SH-SY5Y (cell line): ENCODE measurements at regions not wholly inside any gene's neighbourhood (a gene's known extent, or its start where the extent isn't known, plus 50 kb on each side); places are given as distances from the start of the nearest gene placed in this dataset.

Experiments
- GATA2 ChIP-seq: IDR thresholded peaks from 2 replicates; pipeline ENCODE4 v1.6.1; 2011; ENCODE audit warnings: mild to moderate bottlenecking, low read depth, low read length
- GATA3 ChIP-seq: IDR thresholded peaks from 2 replicates; pipeline ENCODE4 v1.6.1; 2011; ENCODE audit warnings: low read depth, mild to moderate bottlenecking, low read length, moderate library complexity

DNA sequence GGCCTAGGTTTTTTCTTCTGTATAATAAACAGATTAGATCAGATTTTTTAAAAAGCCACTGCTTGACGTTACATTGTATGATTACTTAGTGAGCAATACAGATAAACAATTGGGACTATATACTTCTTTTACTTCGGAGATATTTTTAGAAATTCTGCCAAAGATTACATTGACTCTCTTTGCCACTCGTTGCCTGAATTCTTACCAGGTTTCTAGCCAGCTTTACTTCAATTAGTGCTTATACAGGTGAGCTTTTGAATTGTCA, 156.6 kb downstream of the HAUS1 start:
- TF ChIP-seq GATA2 (no peak), GATA3 (no peak)
